GM23338 (cell line): ENCODE measurements at regions not wholly inside any gene's neighbourhood (a gene's known extent, or its start where the extent isn't known, plus 50 kb on each side); places are given as distances from the start of the nearest gene placed in this dataset.

Experiments used
- ATAC-seq: fragments of 200-7000 bp; cut with Tn5 transposase; 3 replicates; pipeline ENCODE4 v1.9.1; 2020
- DNase-seq: peaks from one replicate; pipeline ENCODE4 v3.0.0-alpha.2; 2015; ENCODE audit warnings: low spot score
- H2AFZ ChIP-seq: fragments of 200-600 bp; sonication (generic); 2 replicates; pipeline ENCODE4 v1.8.0; 2016; ENCODE audit warnings: antibody characterized with exemption, mild to moderate bottlenecking, moderate library complexity
- H3F3A ChIP-seq: fragments of 200-600 bp; sonication (generic); replicated peaks from 2 replicates; pipeline ENCODE4 v1.8.0; 2017; ENCODE audit warnings: antibody characterized with exemption, mixed run types, low read depth
- H3K27ac ChIP-seq: fragments of 200-600 bp; sonication (generic); 2 replicates; pipeline ENCODE4 v1.6.1; 2016; ENCODE audit warnings: low read depth
- H3K27me3 ChIP-seq: fragments of 200-600 bp; sonication (generic); 2 replicates; pipeline ENCODE4 v1.8.0; 2016; ENCODE audit warnings: mild to moderate bottlenecking, mixed run types, moderate library complexity; ENCODE audit not compliant: insufficient read depth
- H3K36me3 ChIP-seq: fragments of 200-600 bp; sonication (generic); 2 replicates; pipeline ENCODE4 v1.8.0; 2016; ENCODE audit warnings: mild to moderate bottlenecking; ENCODE audit not compliant: insufficient read depth
- H3K4me1 ChIP-seq: fragments of 200-600 bp; sonication (generic); 2 replicates; pipeline ENCODE4 v1.8.0; 2016; ENCODE audit warnings: mild to moderate bottlenecking, moderate library complexity; ENCODE audit not compliant: insufficient read depth
- H3K4me2 ChIP-seq: fragments of 200-600 bp; sonication (generic); 2 replicates; pipeline ENCODE4 v1.7.1; 2017; ENCODE audit warnings: mixed run types
- H3K4me3 ChIP-seq: fragments of 200-600 bp; sonication (generic); 2 replicates; pipeline ENCODE4 v1.6.1; 2016; ENCODE audit warnings: mixed run types
- H3K79me2 ChIP-seq: fragments of 200-600 bp; sonication (generic); replicated peaks from 2 replicates; pipeline ENCODE4 v1.8.0; 2017; ENCODE audit warnings: mild to moderate bottlenecking; ENCODE audit not compliant: insufficient read depth
- H3K9me2 ChIP-seq: fragments of 200-600 bp; sonication (generic); 2 replicates; pipeline ENCODE4 v1.8.0; 2017; ENCODE audit not compliant: insufficient read depth
- H4K20me1 ChIP-seq: fragments of 200-600 bp; sonication (generic); replicated peaks from 2 replicates; pipeline ENCODE4 v1.8.0; 2017; ENCODE audit warnings: mild to moderate bottlenecking; ENCODE audit not compliant: insufficient read depth
- H3K27ac Mint-ChIP-seq: 2 replicates; pipeline ENCODE4 v1.8.0; 2020; ENCODE audit warnings: inconsistent platforms, mild to moderate bottlenecking, moderate library complexity, mixed read lengths
- H3K27me3 Mint-ChIP-seq: 3 replicates; pipeline ENCODE4 v1.8.0; 2022; ENCODE audit warnings: low read depth, mild to moderate bottlenecking, moderate library complexity, mixed read lengths, inconsistent platforms; ENCODE audit not compliant: insufficient read depth, poor library complexity
- H3K36me3 Mint-ChIP-seq: 3 replicates; pipeline ENCODE4 v1.8.0; 2021; ENCODE audit warnings: low read depth, mild to moderate bottlenecking, inconsistent platforms, moderate library complexity, mixed read lengths
- H3K4me1 Mint-ChIP-seq: 3 replicates; pipeline ENCODE4 v1.8.0; 2020; ENCODE audit warnings: mild to moderate bottlenecking, inconsistent platforms, mixed read lengths
- H3K4me3 Mint-ChIP-seq: 3 replicates; pipeline ENCODE4 v1.8.0; 2021; ENCODE audit warnings: moderate library complexity, mild to moderate bottlenecking, inconsistent platforms, mixed read lengths
- H3K9me3 Mint-ChIP-seq: 3 replicates; pipeline ENCODE4 v1.8.0; 2020; ENCODE audit warnings: moderate library complexity, mild to moderate bottlenecking, inconsistent platforms, mixed read lengths
- CTCF ChIP-seq, 2 experiments: fragments of 200-600 bp in 1 of 2; sonication (generic) in 1 of 2; conservative IDR thresholded peaks; 2 replicates each; pipeline versions ENCODE4 v1.5.1 to v1.6.1; 2016 to 2017; ENCODE audit warnings: antibody characterized with exemption in 2 of 2, low read depth in 2 of 2, mild to moderate bottlenecking in 2 of 2, moderate library complexity in 1 of 2
- EZH2phosphoT487 ChIP-seq: fragments of 200-600 bp; sonication (generic); IDR thresholded peaks from one replicate; pipeline ENCODE4 v1.8.1; 2018; ENCODE audit warnings: antibody characterized with exemption; ENCODE audit not compliant: unreplicated experiment
- NANOG ChIP-seq: IDR thresholded peaks from 2 replicates; pipeline ENCODE4 v1.6.1; 2016; ENCODE audit warnings: antibody characterized with exemption, borderline replicate concordance
- POLR2AphosphoS5 ChIP-seq: IDR thresholded peaks from 2 replicates; pipeline ENCODE4 v1.6.1; 2016; ENCODE audit warnings: antibody characterized with exemption, low read depth
- STAT1 ChIP-seq: IDR thresholded peaks from one replicate; pipeline ENCODE4 v1.6.1; 2016; ENCODE audit warnings: antibody characterized with exemption; ENCODE audit not compliant: unreplicated experiment
- ZNF114 ChIP-seq: fragments of 250-450 bp; sonication (Bioruptor Pico); IDR thresholded peaks from 2 replicates; pipeline ENCODE4 v1.5.0; 2020; ENCODE audit warnings: mild to moderate bottlenecking, moderate library complexity
- ZNF462 ChIP-seq: fragments of 250-450 bp; sonication (Bioruptor Pico); IDR thresholded peaks from 2 replicates; pipeline ENCODE4 v1.5.0; 2020; ENCODE audit warnings: mild to moderate bottlenecking, moderate library complexity

GRCh38 chr7:33705333-33705833 lies 200.0 kb upstream of the BMPER start:
- peak; percentile 95 for DNase-seq
- peaks cover 46% of the 10 kb centered on the region for H3K4me1 Mint-ChIP-seq
- Histone ChIP-seq H3F3A (no peaks in the 10 kb centered on the region), H3K27me3 (peaks cover 17% of the 10 kb centered on the region), H3K79me2 (no peaks in the 10 kb centered on the region), H3K36me3 (no peaks in the 10 kb centered on the region; the same call in 1 of the 2 replicates), H2AFZ (no peak overlapping the region), H3K4me2 (peak overlapping the region; percentile 24; the same call in 1 of the 2 replicates), H3K27ac (no peak overlapping the region), H3K4me3 (no peak overlapping the region), H3K4me1 (peaks cover 28% of the 10 kb centered on the region), H4K20me1 (no peaks in the 10 kb centered on the region), H3K9me2 (no peaks in the 10 kb centered on the region)
- peaks cover 27% of the 10 kb centered on the region for H3K36me3 Mint-ChIP-seq
- H3K4me3 Mint-ChIP-seq: no peak overlapping the region
- peak overlapping the region; percentile 55; the same call in 1 of the 2 replicates for H3K27ac Mint-ChIP-seq
- TF ChIP-seq NANOG: peak; percentile 88
- TF ChIP-seq EZH2phosphoT487: no peak
- TF ChIP-seq STAT1: no peak
- peak; percentile 66; the same call in 1 of the 2 replicates for TF ChIP-seq ZNF462 (CRISPR knock-in tag)
- no peak for TF ChIP-seq ZNF114
- no peak for TF ChIP-seq CTCF (conservative IDR thresholded peaks at IDR 0.05; ENCODE audit: low read depth in 2 of 2)
- TF ChIP-seq POLR2AphosphoS5: peak; percentile 19; the same call in 1 of the 2 replicates
- peaks cover 9% of the 10 kb centered on the region for H3K27me3 Mint-ChIP-seq
- H3K9me3 Mint-ChIP-seq: peaks cover 25% of the 10 kb centered on the region
- peak; percentile 99 for ATAC-seq
